Parathyroid adenoma (tissue), 2 donors: ENCODE measurements at regions not wholly inside any gene's neighbourhood (a gene's known extent, or its start where the extent isn't known, plus 50 kb on each side); places are given as distances from the start of the nearest gene placed in this dataset.

Experiments used
- H2AFZ ChIP-seq: fragments of 300-600 bp; sonication (generic); one replicate; pipeline ENCODE4 v1.7.0; 2017; ENCODE audit warnings: antibody characterized with exemption, mild to moderate bottlenecking
- H3K27ac ChIP-seq: fragments of 300-600 bp; sonication (generic); one replicate; pipeline ENCODE4 v1.7.0; 2017
- H3K27me3 ChIP-seq: fragments of 300-600 bp; sonication (generic); one replicate; pipeline ENCODE4 v1.7.0; 2017; ENCODE audit warnings: low read length; ENCODE audit not compliant: control insufficient read depth, insufficient read depth
- H3K36me3 ChIP-seq: fragments of 300-600 bp; sonication (generic); one replicate; pipeline ENCODE4 v1.7.0; 2017; ENCODE audit warnings: low read length; ENCODE audit not compliant: control insufficient read depth, insufficient read depth
- H3K4me1 ChIP-seq: fragments of 300-600 bp; sonication (generic); one replicate; pipeline ENCODE4 v1.7.0; 2017; ENCODE audit warnings: control low read depth
- H3K4me2 ChIP-seq: fragments of 300-600 bp; sonication (generic); one replicate; pipeline ENCODE4 v1.7.0; 2017; ENCODE audit warnings: low read length
- H3K4me3 ChIP-seq: fragments of 300-600 bp; sonication (generic); one replicate; pipeline ENCODE4 v1.7.0; 2017; ENCODE audit warnings: low read depth, low read length
- H3K79me2 ChIP-seq: fragments of 300-600 bp; sonication (generic); one replicate; pipeline ENCODE4 v1.7.0; 2017; ENCODE audit warnings: control low read depth
- H3K9ac ChIP-seq: fragments of 300-600 bp; sonication (generic); one replicate; pipeline ENCODE4 v1.7.0; 2017; ENCODE audit warnings: mild to moderate bottlenecking
- H3K9me3 ChIP-seq: fragments of 300-600 bp; sonication (generic); one replicate; pipeline ENCODE4 v1.7.0; 2017; ENCODE audit warnings: low read length; ENCODE audit not compliant: control insufficient read depth
- CTCF ChIP-seq: fragments of 300-600 bp; sonication (generic); IDR thresholded peaks from one replicate; pipeline ENCODE4 v1.7.0; 2017; ENCODE audit warnings: antibody characterized with exemption, mild to moderate bottlenecking
- donor health status: primary hyperparathyroidism.

- Histone ChIP-seq H3K79me2 (no peaks in the 10 kb centered on the region), H3K4me2 (no peak overlapping the region), H3K4me1 (no peaks in the 10 kb centered on the region), H3K4me3 (no peak overlapping the region), H3K27ac (no peak overlapping the region), H3K9me3 (no peaks in the 10 kb centered on the region), H2AFZ (no peak overlapping the region), H3K36me3 (no peaks in the 10 kb centered on the region), H3K9ac (no peak overlapping the region), H3K27me3 (no peaks in the 10 kb centered on the region)
- TF ChIP-seq CTCF: no peak
These were observed 225.9 kb downstream of the BRD1 start for GRCh38 chr22:49601614-49602321.

- no peaks in the 10 kb centered on the region for H3K36me3 ChIP-seq
- TF ChIP-seq CTCF: no peak
- no peak overlapping the region for H2AFZ ChIP-seq
- H3K9me3 ChIP-seq: no peaks in the 10 kb centered on the region
- no peak overlapping the region for H3K9ac ChIP-seq
- H3K4me2 ChIP-seq: no peak overlapping the region
- H3K4me3 ChIP-seq: no peak overlapping the region
- no peaks in the 10 kb centered on the region for H3K79me2 ChIP-seq
- no peak overlapping the region for H3K27ac ChIP-seq
- H3K27me3 ChIP-seq: no peaks in the 10 kb centered on the region
- no peaks in the 10 kb centered on the region for H3K4me1 ChIP-seq
These were observed 226.7 kb downstream of the BRD1 start for GRCh38 chr22:49600891-49601431.

- Histone ChIP-seq H3K4me1 (no peaks in the 10 kb centered on the region), H3K4me3 (no peak overlapping the region), H3K9me3 (no peaks in the 10 kb centered on the region), H3K27ac (no peak overlapping the region), H3K27me3 (no peaks in the 10 kb centered on the region), H2AFZ (no peak overlapping the region), H3K4me2 (no peak overlapping the region), H3K9ac (no peak overlapping the region), H3K79me2 (no peaks in the 10 kb centered on the region), H3K36me3 (no peaks in the 10 kb centered on the region)
- no peak for TF ChIP-seq CTCF
These were observed 227.2 kb downstream of the BRD1 start for GRCh38 chr22:49600468-49600867.

- Histone ChIP-seq H2AFZ (no peak overlapping the region), H3K4me3 (no peak overlapping the region), H3K27me3 (no peaks in the 10 kb centered on the region), H3K4me1 (no peaks in the 10 kb centered on the region), H3K27ac (no peak overlapping the region), H3K36me3 (no peaks in the 10 kb centered on the region), H3K9ac (no peak overlapping the region), H3K4me2 (no peak overlapping the region), H3K79me2 (no peaks in the 10 kb centered on the region), H3K9me3 (no peaks in the 10 kb centered on the region)
- no peak for TF ChIP-seq CTCF
These were observed 227.8 kb downstream of the BRD1 start for GRCh38 chr22:49599691-49600455.
